ENCODE measurements at regions not wholly inside any gene's neighbourhood (a gene's known extent, or its start where the extent isn't known, plus 50 kb on each side); places are given as distances from the start of the nearest gene placed in this dataset.

GRCh38 chr10:6312636-6313035 lies 109.9 kb downstream of the PFKFB3 start (continued):
- TF ChIP-seq, protein P1, sequence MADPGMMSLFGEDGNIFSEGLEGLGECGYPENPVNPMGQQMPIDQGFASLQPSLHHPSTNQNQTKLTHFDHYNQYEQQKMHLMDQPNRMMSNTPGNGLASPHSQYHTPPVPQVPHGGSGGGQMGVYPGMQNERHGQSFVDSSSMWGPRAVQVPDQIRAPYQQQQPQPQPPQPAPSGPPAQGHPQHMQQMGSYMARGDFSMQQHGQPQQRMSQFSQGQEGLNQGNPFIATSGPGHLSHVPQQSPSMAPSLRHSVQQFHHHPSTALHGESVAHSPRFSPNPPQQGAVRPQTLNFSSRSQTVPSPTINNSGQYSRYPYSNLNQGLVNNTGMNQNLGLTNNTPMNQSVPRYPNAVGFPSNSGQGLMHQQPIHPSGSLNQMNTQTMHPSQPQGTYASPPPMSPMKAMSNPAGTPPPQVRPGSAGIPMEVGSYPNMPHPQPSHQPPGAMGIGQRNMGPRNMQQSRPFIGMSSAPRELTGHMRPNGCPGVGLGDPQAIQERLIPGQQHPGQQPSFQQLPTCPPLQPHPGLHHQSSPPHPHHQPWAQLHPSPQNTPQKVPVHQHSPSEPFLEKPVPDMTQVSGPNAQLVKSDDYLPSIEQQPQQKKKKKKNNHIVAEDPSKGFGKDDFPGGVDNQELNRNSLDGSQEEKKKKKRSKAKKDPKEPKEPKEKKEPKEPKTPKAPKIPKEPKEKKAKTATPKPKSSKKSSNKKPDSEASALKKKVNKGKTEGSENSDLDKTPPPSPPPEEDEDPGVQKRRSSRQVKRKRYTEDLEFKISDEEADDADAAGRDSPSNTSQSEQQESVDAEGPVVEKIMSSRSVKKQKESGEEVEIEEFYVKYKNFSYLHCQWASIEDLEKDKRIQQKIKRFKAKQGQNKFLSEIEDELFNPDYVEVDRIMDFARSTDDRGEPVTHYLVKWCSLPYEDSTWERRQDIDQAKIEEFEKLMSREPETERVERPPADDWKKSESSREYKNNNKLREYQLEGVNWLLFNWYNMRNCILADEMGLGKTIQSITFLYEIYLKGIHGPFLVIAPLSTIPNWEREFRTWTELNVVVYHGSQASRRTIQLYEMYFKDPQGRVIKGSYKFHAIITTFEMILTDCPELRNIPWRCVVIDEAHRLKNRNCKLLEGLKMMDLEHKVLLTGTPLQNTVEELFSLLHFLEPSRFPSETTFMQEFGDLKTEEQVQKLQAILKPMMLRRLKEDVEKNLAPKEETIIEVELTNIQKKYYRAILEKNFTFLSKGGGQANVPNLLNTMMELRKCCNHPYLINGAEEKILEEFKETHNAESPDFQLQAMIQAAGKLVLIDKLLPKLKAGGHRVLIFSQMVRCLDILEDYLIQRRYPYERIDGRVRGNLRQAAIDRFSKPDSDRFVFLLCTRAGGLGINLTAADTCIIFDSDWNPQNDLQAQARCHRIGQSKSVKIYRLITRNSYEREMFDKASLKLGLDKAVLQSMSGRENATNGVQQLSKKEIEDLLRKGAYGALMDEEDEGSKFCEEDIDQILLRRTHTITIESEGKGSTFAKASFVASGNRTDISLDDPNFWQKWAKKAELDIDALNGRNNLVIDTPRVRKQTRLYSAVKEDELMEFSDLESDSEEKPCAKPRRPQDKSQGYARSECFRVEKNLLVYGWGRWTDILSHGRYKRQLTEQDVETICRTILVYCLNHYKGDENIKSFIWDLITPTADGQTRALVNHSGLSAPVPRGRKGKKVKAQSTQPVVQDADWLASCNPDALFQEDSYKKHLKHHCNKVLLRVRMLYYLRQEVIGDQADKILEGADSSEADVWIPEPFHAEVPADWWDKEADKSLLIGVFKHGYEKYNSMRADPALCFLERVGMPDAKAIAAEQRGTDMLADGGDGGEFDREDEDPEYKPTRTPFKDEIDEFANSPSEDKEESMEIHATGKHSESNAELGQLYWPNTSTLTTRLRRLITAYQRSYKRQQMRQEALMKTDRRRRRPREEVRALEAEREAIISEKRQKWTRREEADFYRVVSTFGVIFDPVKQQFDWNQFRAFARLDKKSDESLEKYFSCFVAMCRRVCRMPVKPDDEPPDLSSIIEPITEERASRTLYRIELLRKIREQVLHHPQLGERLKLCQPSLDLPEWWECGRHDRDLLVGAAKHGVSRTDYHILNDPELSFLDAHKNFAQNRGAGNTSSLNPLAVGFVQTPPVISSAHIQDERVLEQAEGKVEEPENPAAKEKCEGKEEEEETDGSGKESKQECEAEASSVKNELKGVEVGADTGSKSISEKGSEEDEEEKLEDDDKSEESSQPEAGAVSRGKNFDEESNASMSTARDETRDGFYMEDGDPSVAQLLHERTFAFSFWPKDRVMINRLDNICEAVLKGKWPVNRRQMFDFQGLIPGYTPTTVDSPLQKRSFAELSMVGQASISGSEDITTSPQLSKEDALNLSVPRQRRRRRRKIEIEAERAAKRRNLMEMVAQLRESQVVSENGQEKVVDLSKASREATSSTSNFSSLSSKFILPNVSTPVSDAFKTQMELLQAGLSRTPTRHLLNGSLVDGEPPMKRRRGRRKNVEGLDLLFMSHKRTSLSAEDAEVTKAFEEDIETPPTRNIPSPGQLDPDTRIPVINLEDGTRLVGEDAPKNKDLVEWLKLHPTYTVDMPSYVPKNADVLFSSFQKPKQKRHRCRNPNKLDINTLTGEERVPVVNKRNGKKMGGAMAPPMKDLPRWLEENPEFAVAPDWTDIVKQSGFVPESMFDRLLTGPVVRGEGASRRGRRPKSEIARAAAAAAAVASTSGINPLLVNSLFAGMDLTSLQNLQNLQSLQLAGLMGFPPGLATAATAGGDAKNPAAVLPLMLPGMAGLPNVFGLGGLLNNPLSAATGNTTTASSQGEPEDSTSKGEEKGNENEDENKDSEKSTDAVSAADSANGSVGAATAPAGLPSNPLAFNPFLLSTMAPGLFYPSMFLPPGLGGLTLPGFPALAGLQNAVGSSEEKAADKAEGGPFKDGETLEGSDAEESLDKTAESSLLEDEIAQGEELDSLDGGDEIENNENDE (IDR thresholded peaks at IDR 0.05; ENCODE audit: insufficient replicate concordance, low read length) = no peak
- no peak for TF ChIP-seq MAX (IDR thresholded peaks at IDR 0.05)
- TF ChIP-seq RBBP5 (IDR thresholded peaks at IDR 0.05; ENCODE audit: borderline replicate concordance, low read depth, low read length) = no peak
- TF ChIP-seq, protein P2, sequence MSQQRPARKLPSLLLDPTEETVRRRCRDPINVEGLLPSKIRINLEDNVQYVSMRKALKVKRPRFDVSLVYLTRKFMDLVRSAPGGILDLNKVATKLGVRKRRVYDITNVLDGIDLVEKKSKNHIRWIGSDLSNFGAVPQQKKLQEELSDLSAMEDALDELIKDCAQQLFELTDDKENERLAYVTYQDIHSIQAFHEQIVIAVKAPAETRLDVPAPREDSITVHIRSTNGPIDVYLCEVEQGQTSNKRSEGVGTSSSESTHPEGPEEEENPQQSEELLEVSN (IDR thresholded peaks at IDR 0.05) = no peak
- TF ChIP-seq JUN (IDR thresholded peaks at IDR 0.05; ENCODE audit: low read depth, low read length) = no peak
- no peak for TF ChIP-seq EP300 (IDR thresholded peaks at IDR 0.05; ENCODE audit: borderline replicate concordance in 1 of 2, low read depth in 2 of 2, low read length in 2 of 2)
- TF ChIP-seq SP4 (IDR thresholded peaks at IDR 0.05; ENCODE audit: low read length) = no peak
- no peak for TF ChIP-seq SUZ12 (IDR thresholded peaks at IDR 0.05; ENCODE audit: low read length)
- TF ChIP-seq GTF2F1 (IDR thresholded peaks at IDR 0.05; ENCODE audit: borderline replicate concordance, low read depth, low read length) = no peak
- TF ChIP-seq HDAC6 (IDR thresholded peaks at IDR 0.05; ENCODE audit: low read depth, low read length) = no peak
- no peak for TF ChIP-seq NRF1 (IDR thresholded peaks at IDR 0.05; ENCODE audit: low read depth, low read length)
- TF ChIP-seq KDM5A (IDR thresholded peaks at IDR 0.05; ENCODE audit: low read length) = no peak

All from H1 (cell line).